ENCODE measurements at regions not wholly inside any gene's neighbourhood (a gene's known extent, or its start where the extent isn't known, plus 50 kb on each side); places are given as distances from the start of the nearest gene placed in this dataset.
A peak's percentile ranks its signal among the peaks of the same experiment; 100 is the strongest.
"Not testable (repeated sequence)": the region's sequence is repeated elsewhere in the genome, so short reads cannot be mapped to it uniquely, and the experiment has no call there.

- no peak for DNase-seq (ENCODE audit: low read depth, low spot score)
Observed at GRCh38 chr2:33984131-33984530, 385.0 kb upstream of the FAM98A start.

GRCh38 chr2:33978471-33978870 lies 379.4 kb upstream of the FAM98A start:
- in situ Hi-C loops (cut with HindIII; ENCODE audit: low pct_unique_long_range_greater_than_20kb, low sequenced_read_pairs) = no loop called here
- peak; percentile 72 for DNase-seq (ENCODE audit: low read depth, low spot score)

More at GRCh38 chr2:33984131-33984530, 385.0 kb upstream of the FAM98A start:
- in situ Hi-C loops (cut with HindIII; ENCODE audit: low pct_unique_long_range_greater_than_20kb, low sequenced_read_pairs) = no loop called here

GRCh38 chr2:33975498-33975897 lies 376.4 kb upstream of the FAM98A start:
- no peak for DNase-seq (ENCODE audit: low read depth, low spot score)
- in situ Hi-C loops (cut with HindIII; ENCODE audit: low pct_unique_long_range_greater_than_20kb, low sequenced_read_pairs) = no loop called here

GRCh38 chr2:33967103-33967502 lies 368.0 kb upstream of the FAM98A start:
- in situ Hi-C loops (cut with HindIII; ENCODE audit: low pct_unique_long_range_greater_than_20kb, low sequenced_read_pairs) = no loop called here

GRCh38 chr2:33958591-33958990 lies 359.5 kb upstream of the FAM98A start:
- no peak for DNase-seq (ENCODE audit: low read depth, low spot score)
- in situ Hi-C loops (cut with HindIII; ENCODE audit: low pct_unique_long_range_greater_than_20kb, low sequenced_read_pairs) = no loop called here

More at GRCh38 chr2:33967103-33967502, 368.0 kb upstream of the FAM98A start:
- no peak for DNase-seq (ENCODE audit: low read depth, low spot score)

- in situ Hi-C loops (cut with HindIII; ENCODE audit: low pct_unique_long_range_greater_than_20kb, low sequenced_read_pairs) = no loop called here
- no peak for DNase-seq (ENCODE audit: low read depth, low spot score)
Observed at GRCh38 chr2:33949371-33949770, 350.3 kb upstream of the FAM98A start.

GRCh38 chr2:33946193-33946592 lies 347.1 kb upstream of the FAM98A start:
- no peak for DNase-seq (ENCODE audit: low read depth, low spot score)
- in situ Hi-C loops (cut with HindIII; ENCODE audit: low pct_unique_long_range_greater_than_20kb, low sequenced_read_pairs) = no loop called here

- in situ Hi-C loops (cut with HindIII; ENCODE audit: low pct_unique_long_range_greater_than_20kb, low sequenced_read_pairs) = no loop called here
Observed at GRCh38 chr2:33933203-33933602, 334.1 kb upstream of the FAM98A start.

GRCh38 chr2:33931164-33931563 lies 332.1 kb upstream of the FAM98A start:
- no peak for DNase-seq (ENCODE audit: low read depth, low spot score)
- in situ Hi-C loops (cut with HindIII; ENCODE audit: low pct_unique_long_range_greater_than_20kb, low sequenced_read_pairs) = no loop called here

More at GRCh38 chr2:33933203-33933602, 334.1 kb upstream of the FAM98A start:
- DNase-seq (ENCODE audit: low read depth, low spot score) = no peak

- in situ Hi-C loops (cut with HindIII; ENCODE audit: low pct_unique_long_range_greater_than_20kb, low sequenced_read_pairs) = no loop called here
- no peak for DNase-seq (ENCODE audit: low read depth, low spot score)
Observed at GRCh38 chr2:33929467-33929866, 330.4 kb upstream of the FAM98A start.

- in situ Hi-C loops (cut with HindIII; ENCODE audit: low pct_unique_long_range_greater_than_20kb, low sequenced_read_pairs) = no loop called here
- no peak for DNase-seq (ENCODE audit: low read depth, low spot score)
Observed at GRCh38 chr2:33927756-33928155, 328.7 kb upstream of the FAM98A start.

- no peak for DNase-seq (ENCODE audit: low read depth, low spot score)
- in situ Hi-C loops (cut with HindIII; ENCODE audit: low pct_unique_long_range_greater_than_20kb, low sequenced_read_pairs) = no loop called here
Observed at GRCh38 chr2:33925311-33925710, 326.2 kb upstream of the FAM98A start.

GRCh38 chr2:33924586-33925169 lies 325.6 kb upstream of the FAM98A start:
- no peak for DNase-seq (ENCODE audit: low read depth, low spot score)
- in situ Hi-C loops (cut with HindIII; ENCODE audit: low pct_unique_long_range_greater_than_20kb, low sequenced_read_pairs) = no loop called here

GRCh38 chr2:33917252-33917651 lies 318.2 kb upstream of the FAM98A start:
- DNase-seq (ENCODE audit: low read depth, low spot score) = no peak
- in situ Hi-C loops (cut with HindIII; ENCODE audit: low pct_unique_long_range_greater_than_20kb, low sequenced_read_pairs) = no loop called here

GRCh38 chr2:33913071-33913616 lies 314.0 kb upstream of the FAM98A start:
- in situ Hi-C loops (cut with HindIII; ENCODE audit: low pct_unique_long_range_greater_than_20kb, low sequenced_read_pairs) = no loop called here
- no peak for DNase-seq (ENCODE audit: low read depth, low spot score)

- in situ Hi-C loops (cut with HindIII; ENCODE audit: low pct_unique_long_range_greater_than_20kb, low sequenced_read_pairs) = no loop called here
- DNase-seq (ENCODE audit: low read depth, low spot score) = no peak
Observed at GRCh38 chr2:33911327-33911726, 312.2 kb upstream of the FAM98A start.

- peak; percentile 68 for DNase-seq (ENCODE audit: low read depth, low spot score)
- in situ Hi-C loops (cut with HindIII; ENCODE audit: low pct_unique_long_range_greater_than_20kb, low sequenced_read_pairs) = no loop called here
Observed at GRCh38 chr2:33909945-33910695, 311.0 kb upstream of the FAM98A start.

- in situ Hi-C loops (cut with HindIII; ENCODE audit: low pct_unique_long_range_greater_than_20kb, low sequenced_read_pairs) = no loop called here
- DNase-seq (ENCODE audit: low read depth, low spot score) = no peak
Observed at GRCh38 chr2:33907866-33908265, 308.8 kb upstream of the FAM98A start.

GRCh38 chr2:33906129-33906528 lies 307.0 kb upstream of the FAM98A start:
- in situ Hi-C loops (cut with HindIII; ENCODE audit: low pct_unique_long_range_greater_than_20kb, low sequenced_read_pairs); DNase-seq (ENCODE audit: low read depth, low spot score): not testable (repeated sequence)
